H9 (cell line): ENCODE measurements at regions not wholly inside any gene's neighbourhood (a gene's known extent, or its start where the extent isn't known, plus 50 kb on each side); places are given as distances from the start of the nearest gene placed in this dataset.

Experiments
- DNase-seq: peaks from one replicate; pipeline ENCODE4 v3.0.0-alpha.2; 2017
- H2AFZ ChIP-seq: one replicate; pipeline ENCODE4 v1.6.1; 2013; ENCODE audit warnings: mild to moderate bottlenecking, low read length, control low read depth, moderate library complexity
- H2AK5ac ChIP-seq: 2 replicates; pipeline ENCODE4 v1.6.1; 2013; ENCODE audit warnings: low read length, control low read depth, mixed read lengths; ENCODE audit not compliant: insufficient read length
- H2BK120ac ChIP-seq: one replicate; pipeline ENCODE4 v1.6.1; 2013; ENCODE audit warnings: low read depth, mild to moderate bottlenecking, low read length, control low read depth, inconsistent platforms; ENCODE audit not compliant: poor library complexity, severe bottlenecking
- H2BK12ac ChIP-seq: 2 replicates; pipeline ENCODE4 v1.6.1; 2013; ENCODE audit warnings: low read length, control low read depth, mixed read lengths, low read depth; ENCODE audit not compliant: insufficient read length
- H2BK15ac ChIP-seq: 2 replicates; pipeline ENCODE4 v1.6.1; 2013; ENCODE audit warnings: low read depth, low read length, control low read depth
- H2BK20ac ChIP-seq: one replicate; pipeline ENCODE4 v1.6.1; 2013; ENCODE audit warnings: low read depth, mild to moderate bottlenecking, low read length, control low read depth, inconsistent platforms; ENCODE audit not compliant: poor library complexity, severe bottlenecking
- H2BK5ac ChIP-seq: 2 replicates; pipeline ENCODE4 v1.6.1; 2013; ENCODE audit warnings: low read length, control low read depth, mixed read lengths; ENCODE audit not compliant: insufficient read length
- H3K14ac ChIP-seq: 2 replicates; pipeline ENCODE4 v1.6.1; 2013; ENCODE audit warnings: low read length, control low read depth; ENCODE audit not compliant: insufficient read depth
- H3K18ac ChIP-seq: 2 replicates; pipeline ENCODE4 v1.6.1; 2013; ENCODE audit warnings: low read depth, mild to moderate bottlenecking, mixed read lengths, low read length, control low read depth; ENCODE audit not compliant: insufficient read length
- H3K23ac ChIP-seq: 2 replicates; pipeline ENCODE4 v1.6.1; 2013; ENCODE audit warnings: low read length, control low read depth, mixed read lengths, low read depth; ENCODE audit not compliant: insufficient read length
- H3K23me2 ChIP-seq: 2 replicates; pipeline ENCODE4 v1.6.1; 2013; ENCODE audit warnings: low read depth, mild to moderate bottlenecking, mixed read lengths, low read length, control low read depth; ENCODE audit not compliant: insufficient read length, poor library complexity, severe bottlenecking
- H3K27ac ChIP-seq: 2 replicates; pipeline ENCODE4 v1.5.1; 2013; ENCODE audit warnings: low read length, control low read depth, mixed read lengths, low read depth; ENCODE audit not compliant: insufficient read length
- H3K27me3 ChIP-seq: 2 replicates; pipeline ENCODE4 v1.6.1; 2013; ENCODE audit warnings: low read length, control low read depth, inconsistent platforms; ENCODE audit not compliant: insufficient read depth
- H3K4ac ChIP-seq: 2 replicates; pipeline ENCODE4 v1.6.1; 2013; ENCODE audit warnings: low read depth, mild to moderate bottlenecking, control low read depth, inconsistent platforms, low read length, moderate library complexity
- H3K4me1 ChIP-seq: 2 replicates; pipeline ENCODE4 v1.6.1; 2013; ENCODE audit warnings: low read length, control low read depth, inconsistent platforms; ENCODE audit not compliant: insufficient read depth
- H3K4me2 ChIP-seq: 2 replicates; pipeline ENCODE4 v1.6.1; 2013; ENCODE audit warnings: low read length, control low read depth, mixed read lengths; ENCODE audit not compliant: insufficient read length, insufficient read depth
- H3K56ac ChIP-seq: 2 replicates; pipeline ENCODE4 v1.6.1; 2013; ENCODE audit warnings: low read depth, mild to moderate bottlenecking, mixed read lengths, low read length, control low read depth; ENCODE audit not compliant: insufficient read length
- H3K79me1 ChIP-seq: 2 replicates; pipeline ENCODE4 v1.6.1; 2013; ENCODE audit warnings: low read depth, mild to moderate bottlenecking, moderate library complexity, low read length, control low read depth, inconsistent platforms; ENCODE audit not compliant: insufficient read depth, poor library complexity, severe bottlenecking
- H3K79me2 ChIP-seq: 2 replicates; pipeline ENCODE4 v1.6.1; 2013; ENCODE audit warnings: low read length, control low read depth, inconsistent platforms; ENCODE audit not compliant: insufficient read depth
- H3K9ac ChIP-seq: 2 replicates; pipeline ENCODE4 v1.6.1; 2013; ENCODE audit warnings: low read length, control low read depth, mixed read lengths; ENCODE audit not compliant: insufficient read length; ENCODE audit errors: extremely low read depth
- H3K9me3 ChIP-seq: one replicate; pipeline ENCODE4 v1.6.1; 2013; ENCODE audit warnings: low read depth, low read length, inconsistent platforms; ENCODE audit not compliant: control insufficient read depth
- H3T11ph ChIP-seq: one replicate; pipeline ENCODE4 v1.6.1; 2013; ENCODE audit warnings: mild to moderate bottlenecking, low read length, control low read depth, inconsistent platforms
- H4K20me1 ChIP-seq: one replicate; pipeline ENCODE4 v1.6.1; 2013; ENCODE audit not compliant: control insufficient read depth, insufficient read length, insufficient read depth
- H4K5ac ChIP-seq: 2 replicates; pipeline ENCODE4 v1.6.1; 2013; ENCODE audit warnings: low read depth, mild to moderate bottlenecking, mixed read lengths, low read length, control low read depth; ENCODE audit not compliant: insufficient read length
- H4K8ac ChIP-seq: replicated peaks from 2 replicates; pipeline ENCODE4 v1.6.1; 2013; ENCODE audit warnings: low read length, control low read depth, mixed read lengths, low read depth; ENCODE audit not compliant: insufficient read length
- H4K91ac ChIP-seq: 2 replicates; pipeline ENCODE4 v1.6.1; 2013; ENCODE audit warnings: low read depth, mild to moderate bottlenecking, moderate library complexity, mixed read lengths, low read length, control low read depth; ENCODE audit not compliant: insufficient read length
- H3K27ac Mint-ChIP-seq, 3 experiments: 2 replicates in 2 of 3; 3 replicates in 1 of 3; pipeline ENCODE4 v1.8.0; 2020 to 2021; ENCODE audit warnings: mixed read lengths in 3 of 3, mild to moderate bottlenecking in 1 of 3, moderate library complexity in 1 of 3
- H3K27me3 Mint-ChIP-seq: 2 replicates; pipeline ENCODE4 v1.8.0; 2021; ENCODE audit warnings: low read depth, mild to moderate bottlenecking, moderate library complexity, mixed read lengths
- H3K36me3 Mint-ChIP-seq, 3 experiments: 2 replicates in 2 of 3; 3 replicates in 1 of 3; pipeline ENCODE4 v1.8.0; 2020 to 2021; ENCODE audit warnings: low read depth in 3 of 3, mixed read lengths in 3 of 3; ENCODE audit not compliant: insufficient read depth in 1 of 3
- H3K4me1 Mint-ChIP-seq, 2 experiments: 2 replicates each; pipeline ENCODE4 v1.8.0; 2020; ENCODE audit warnings: mixed read lengths in 2 of 2
- H3K4me3 Mint-ChIP-seq, 2 experiments: 2 replicates in 1 of 2; 3 replicates in 1 of 2; pipeline ENCODE4 v1.8.0; 2020 to 2021; ENCODE audit warnings: mild to moderate bottlenecking in 2 of 2, mixed read lengths in 2 of 2, moderate library complexity in 1 of 2
- H3K9me3 Mint-ChIP-seq, 2 experiments: 2 replicates in 1 of 2; 3 replicates in 1 of 2; pipeline ENCODE4 v1.8.0; 2020; ENCODE audit warnings: mild to moderate bottlenecking in 2 of 2, mixed read lengths in 2 of 2, moderate library complexity in 1 of 2
- WGBS: extraction: QIAGEN DNeasy Blood & Tissue Kit; methylation state at CpG from one replicate; pipeline ENCODE4 v1.1.7; 2013; ENCODE audit warnings: missing lambda C conversion rate, low lambda C conversion rate, mixed read lengths; ENCODE audit not compliant: insufficient read length; ENCODE audit errors: extremely low coverage; 5-methylcytosine and 5-hydroxymethylcytosine counted together
- TF ChIP-seq, protein P1 (sequence below): fragments of 200-600 bp; sonication (generic); conservative IDR thresholded peaks from 3 replicates; pipeline ENCODE4 v1.8.0; 2021; ENCODE audit warnings: antibody characterized with exemption, mild to moderate bottlenecking

DNA sequence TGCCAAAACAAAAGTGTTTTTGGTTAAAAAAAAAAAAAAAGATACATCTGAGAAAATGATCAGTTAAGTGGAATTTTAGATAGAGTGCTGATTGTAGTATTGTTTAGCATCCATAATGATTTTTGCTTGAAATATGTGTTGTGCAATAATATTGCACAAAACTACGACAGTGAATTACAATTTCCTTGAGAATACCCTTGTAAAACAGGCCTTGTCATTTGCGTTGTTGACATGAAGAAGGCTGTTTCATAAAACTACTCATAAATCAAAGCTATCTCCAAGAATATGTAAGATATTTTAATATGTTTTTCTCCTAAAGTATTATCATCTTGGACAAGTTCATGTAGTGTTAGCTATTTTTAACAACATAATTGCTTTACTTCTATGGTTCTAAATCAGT is 1077.0 kb downstream of the LRFN5 start:
- no peak overlapping the region for H3K56ac ChIP-seq
- no peaks in the 10 kb centered on the region for H4K20me1 ChIP-seq
- no peak overlapping the region for H3K27ac ChIP-seq
- H4K91ac ChIP-seq = no peak overlapping the region
- no peak overlapping the region for H3T11ph ChIP-seq
- no peak overlapping the region for H3K23ac ChIP-seq
- Mint-ChIP-seq H3K4me1 (peaks cover 9 to 11% of the 10 kb centered on the region in 2 experiments), H3K27me3 (no peaks in the 10 kb centered on the region), H3K36me3 (no peaks in the 10 kb centered on the region), H3K9me3 (no peaks in the 10 kb centered on the region), H3K27ac (no peak overlapping the region), H3K4me3 (no peak overlapping the region)
- H2BK20ac ChIP-seq = no peak overlapping the region
- H3K4me1 ChIP-seq = 0 out of 2 replicates have a peak, but pooled peaks cover 3% of the 10 kb centered on the region
- no peaks in the 10 kb centered on the region for H3K9me3 ChIP-seq
- no peak overlapping the region for H3K18ac ChIP-seq
- no peak overlapping the region for H2BK12ac ChIP-seq
- H3K27me3 ChIP-seq = no peaks in the 10 kb centered on the region
- no peak for DNase-seq
- H2AFZ ChIP-seq = no peak overlapping the region
- H4K5ac ChIP-seq = no peak overlapping the region
- H3K79me2 ChIP-seq = no peaks in the 10 kb centered on the region
- no peak overlapping the region for H3K4ac ChIP-seq
- no peaks in the 10 kb centered on the region for H3K23me2 ChIP-seq
- no peak overlapping the region for H3K4me2 ChIP-seq
- no peak overlapping the region for H2BK120ac ChIP-seq
- no peak overlapping the region for H4K8ac ChIP-seq
- H3K79me1 ChIP-seq = no peaks in the 10 kb centered on the region
- WGBS = no CpG with 5 or more reads among the region's 2 CpGs
- H2AK5ac ChIP-seq = no peak overlapping the region
- H3K9ac ChIP-seq = no peak overlapping the region
- no peak overlapping the region for H2BK15ac ChIP-seq
- no peak overlapping the region for H3K14ac ChIP-seq
- no peak overlapping the region for H2BK5ac ChIP-seq
- TF ChIP-seq, protein P1, sequence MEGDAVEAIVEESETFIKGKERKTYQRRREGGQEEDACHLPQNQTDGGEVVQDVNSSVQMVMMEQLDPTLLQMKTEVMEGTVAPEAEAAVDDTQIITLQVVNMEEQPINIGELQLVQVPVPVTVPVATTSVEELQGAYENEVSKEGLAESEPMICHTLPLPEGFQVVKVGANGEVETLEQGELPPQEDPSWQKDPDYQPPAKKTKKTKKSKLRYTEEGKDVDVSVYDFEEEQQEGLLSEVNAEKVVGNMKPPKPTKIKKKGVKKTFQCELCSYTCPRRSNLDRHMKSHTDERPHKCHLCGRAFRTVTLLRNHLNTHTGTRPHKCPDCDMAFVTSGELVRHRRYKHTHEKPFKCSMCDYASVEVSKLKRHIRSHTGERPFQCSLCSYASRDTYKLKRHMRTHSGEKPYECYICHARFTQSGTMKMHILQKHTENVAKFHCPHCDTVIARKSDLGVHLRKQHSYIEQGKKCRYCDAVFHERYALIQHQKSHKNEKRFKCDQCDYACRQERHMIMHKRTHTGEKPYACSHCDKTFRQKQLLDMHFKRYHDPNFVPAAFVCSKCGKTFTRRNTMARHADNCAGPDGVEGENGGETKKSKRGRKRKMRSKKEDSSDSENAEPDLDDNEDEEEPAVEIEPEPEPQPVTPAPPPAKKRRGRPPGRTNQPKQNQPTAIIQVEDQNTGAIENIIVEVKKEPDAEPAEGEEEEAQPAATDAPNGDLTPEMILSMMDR = no peak
